NCI-H526 (cell line): ENCODE measurements at regions not wholly inside any gene's neighbourhood (a gene's known extent, or its start where the extent isn't known, plus 50 kb on each side); places are given as distances from the start of the nearest gene placed in this dataset.
A peak's percentile ranks its signal among the peaks of the same experiment; 100 is the strongest.

ENCODE experiments used
- DNase-seq, 2 experiments: peaks; one replicate each; lab custom pipeline; 2025; lab: John Stamatoyannopoulos, UW

- peak; percentile 67 to 70 for DNase-seq
These were observed 416.8 kb downstream of the NFIB start for GRCh38 chr9:13896922-13897835.

- no peak for DNase-seq
These were observed 417.9 kb downstream of the NFIB start for GRCh38 chr9:13896047-13896446.

- no peak for DNase-seq
These were observed 428.7 kb downstream of the NFIB start for GRCh38 chr9:13885258-13885657.

GRCh38 chr9:13879981-13880380 lies 434.0 kb downstream of the NFIB start:
- DNase-seq = no peak

- DNase-seq = no peak
These were observed 434.9 kb downstream of the NFIB start for GRCh38 chr9:13879011-13879410.

GRCh38 chr9:13878241-13878711 lies 435.7 kb downstream of the NFIB start:
- DNase-seq = no peak

GRCh38 chr9:13876741-13877140 lies 437.2 kb downstream of the NFIB start:
- no peak for DNase-seq

- peak in 1 of 2 experiments; percentile 36 for DNase-seq
These were observed 440.7 kb downstream of the NFIB start for GRCh38 chr9:13873203-13873602.

GRCh38 chr9:13868336-13868735 lies 445.6 kb downstream of the NFIB start:
- DNase-seq = peak in 1 of 2 experiments; percentile 23

- DNase-seq = no peak
These were observed 448.1 kb downstream of the NFIB start for GRCh38 chr9:13865869-13866268.

- DNase-seq = no peak
These were observed 450.8 kb downstream of the NFIB start for GRCh38 chr9:13863112-13863511.

- DNase-seq = no peak
These were observed 451.3 kb downstream of the NFIB start for GRCh38 chr9:13862654-13863053.

- no peak for DNase-seq
These were observed 452.8 kb downstream of the NFIB start for GRCh38 chr9:13860946-13861640.

GRCh38 chr9:13860019-13860418 lies 453.9 kb downstream of the NFIB start:
- DNase-seq = no peak

- no peak for DNase-seq
These were observed 456.4 kb downstream of the NFIB start for GRCh38 chr9:13857521-13857920.

GRCh38 chr9:13847270-13847669 lies 466.7 kb downstream of the NFIB start:
- no peak for DNase-seq

- DNase-seq = peak in 1 of 2 experiments; percentile 22
These were observed 468.5 kb downstream of the NFIB start for GRCh38 chr9:13845460-13845859.

- DNase-seq = peak; percentile 52 to 54
These were observed 472.0 kb downstream of the NFIB start for GRCh38 chr9:13841746-13842462.

GRCh38 chr9:13832446-13832845 lies 481.5 kb downstream of the NFIB start:
- DNase-seq = no peak

- no peak for DNase-seq
These were observed 490.9 kb downstream of the NFIB start for GRCh38 chr9:13823026-13823425.

- DNase-seq = no peak
These were observed 496.1 kb downstream of the NFIB start for GRCh38 chr9:13817754-13818278.

GRCh38 chr9:13816837-13817236 lies 497.1 kb downstream of the NFIB start:
- no peak for DNase-seq
